GM23338 (cell line): ENCODE measurements at regions not wholly inside any gene's neighbourhood (a gene's known extent, or its start where the extent isn't known, plus 50 kb on each side); places are given as distances from the start of the nearest gene placed in this dataset.
"Not testable (repeated sequence)": the region's sequence is repeated elsewhere in the genome, so short reads cannot be mapped to it uniquely, and the experiment has no call there.

Experiments used
- ATAC-seq: fragments of 200-7000 bp; cut with Tn5 transposase; 3 replicates; pipeline ENCODE4 v1.9.1; 2020
- DNase-seq: peaks from one replicate; pipeline ENCODE4 v3.0.0-alpha.2; 2015; ENCODE audit warnings: low spot score
- H2AFZ ChIP-seq: fragments of 200-600 bp; sonication (generic); 2 replicates; pipeline ENCODE4 v1.8.0; 2016; ENCODE audit warnings: antibody characterized with exemption, mild to moderate bottlenecking, moderate library complexity
- H3F3A ChIP-seq: fragments of 200-600 bp; sonication (generic); replicated peaks from 2 replicates; pipeline ENCODE4 v1.8.0; 2017; ENCODE audit warnings: antibody characterized with exemption, mixed run types, low read depth
- H3K27ac ChIP-seq: fragments of 200-600 bp; sonication (generic); 2 replicates; pipeline ENCODE4 v1.6.1; 2016; ENCODE audit warnings: low read depth
- H3K27me3 ChIP-seq: fragments of 200-600 bp; sonication (generic); 2 replicates; pipeline ENCODE4 v1.8.0; 2016; ENCODE audit warnings: mild to moderate bottlenecking, mixed run types, moderate library complexity; ENCODE audit not compliant: insufficient read depth
- H3K36me3 ChIP-seq: fragments of 200-600 bp; sonication (generic); 2 replicates; pipeline ENCODE4 v1.8.0; 2016; ENCODE audit warnings: mild to moderate bottlenecking; ENCODE audit not compliant: insufficient read depth
- H3K4me1 ChIP-seq: fragments of 200-600 bp; sonication (generic); 2 replicates; pipeline ENCODE4 v1.8.0; 2016; ENCODE audit warnings: mild to moderate bottlenecking, moderate library complexity; ENCODE audit not compliant: insufficient read depth
- H3K4me2 ChIP-seq: fragments of 200-600 bp; sonication (generic); 2 replicates; pipeline ENCODE4 v1.7.1; 2017; ENCODE audit warnings: mixed run types
- H3K4me3 ChIP-seq: fragments of 200-600 bp; sonication (generic); 2 replicates; pipeline ENCODE4 v1.6.1; 2016; ENCODE audit warnings: mixed run types
- H3K79me2 ChIP-seq: fragments of 200-600 bp; sonication (generic); replicated peaks from 2 replicates; pipeline ENCODE4 v1.8.0; 2017; ENCODE audit warnings: mild to moderate bottlenecking; ENCODE audit not compliant: insufficient read depth
- H3K9me2 ChIP-seq: fragments of 200-600 bp; sonication (generic); 2 replicates; pipeline ENCODE4 v1.8.0; 2017; ENCODE audit not compliant: insufficient read depth
- H4K20me1 ChIP-seq: fragments of 200-600 bp; sonication (generic); replicated peaks from 2 replicates; pipeline ENCODE4 v1.8.0; 2017; ENCODE audit warnings: mild to moderate bottlenecking; ENCODE audit not compliant: insufficient read depth
- H3K27ac Mint-ChIP-seq: 2 replicates; pipeline ENCODE4 v1.8.0; 2020; ENCODE audit warnings: inconsistent platforms, mild to moderate bottlenecking, moderate library complexity, mixed read lengths
- H3K27me3 Mint-ChIP-seq: 3 replicates; pipeline ENCODE4 v1.8.0; 2022; ENCODE audit warnings: low read depth, mild to moderate bottlenecking, moderate library complexity, mixed read lengths, inconsistent platforms; ENCODE audit not compliant: insufficient read depth, poor library complexity
- H3K36me3 Mint-ChIP-seq: 3 replicates; pipeline ENCODE4 v1.8.0; 2021; ENCODE audit warnings: low read depth, mild to moderate bottlenecking, inconsistent platforms, moderate library complexity, mixed read lengths
- H3K4me1 Mint-ChIP-seq: 3 replicates; pipeline ENCODE4 v1.8.0; 2020; ENCODE audit warnings: mild to moderate bottlenecking, inconsistent platforms, mixed read lengths
- H3K4me3 Mint-ChIP-seq: 3 replicates; pipeline ENCODE4 v1.8.0; 2021; ENCODE audit warnings: moderate library complexity, mild to moderate bottlenecking, inconsistent platforms, mixed read lengths
- H3K9me3 Mint-ChIP-seq: 3 replicates; pipeline ENCODE4 v1.8.0; 2020; ENCODE audit warnings: moderate library complexity, mild to moderate bottlenecking, inconsistent platforms, mixed read lengths
- CREB1 ChIP-seq: fragments of 250-450 bp; sonication (Bioruptor Pico); IDR thresholded peaks from 2 replicates; pipeline ENCODE4 v1.5.0; 2020; ENCODE audit warnings: low read depth, mild to moderate bottlenecking, moderate library complexity
- CTCF ChIP-seq, 2 experiments: fragments of 200-600 bp in 1 of 2; sonication (generic) in 1 of 2; conservative IDR thresholded peaks; 2 replicates each; pipeline versions ENCODE4 v1.5.1 to v1.6.1; 2016 to 2017; ENCODE audit warnings: antibody characterized with exemption in 2 of 2, low read depth in 2 of 2, mild to moderate bottlenecking in 2 of 2, moderate library complexity in 1 of 2
- ETS1 ChIP-seq: IDR thresholded peaks from 2 replicates; pipeline ENCODE4 v1.6.1; 2016; ENCODE audit warnings: antibody characterized with exemption
- EZH2 ChIP-seq: fragments of 200-600 bp; sonication (generic); IDR thresholded peaks from one replicate; pipeline ENCODE4 v1.8.0; 2017; ENCODE audit warnings: antibody characterized with exemption, mild to moderate bottlenecking, low read depth; ENCODE audit not compliant: unreplicated experiment
- EZH2phosphoT487 ChIP-seq: fragments of 200-600 bp; sonication (generic); IDR thresholded peaks from one replicate; pipeline ENCODE4 v1.8.1; 2018; ENCODE audit warnings: antibody characterized with exemption; ENCODE audit not compliant: unreplicated experiment
- POLR2AphosphoS5 ChIP-seq: IDR thresholded peaks from 2 replicates; pipeline ENCODE4 v1.6.1; 2016; ENCODE audit warnings: antibody characterized with exemption, low read depth
- REST ChIP-seq: IDR thresholded peaks from one replicate; pipeline ENCODE4 v1.6.1; 2018; ENCODE audit warnings: antibody characterized with exemption; ENCODE audit not compliant: unreplicated experiment
- ZNF331 ChIP-seq: fragments of 250-450 bp; sonication (Bioruptor Pico); IDR thresholded peaks from 2 replicates; pipeline ENCODE4 v1.5.0; 2020; ENCODE audit warnings: low read depth, mild to moderate bottlenecking, moderate library complexity

GRCh38 chr22:11341387-11342068 is 4186.5 kb upstream of the OR11H1 start:
- not testable (repeated sequence) for H3F3A ChIP-seq, H3K79me2 ChIP-seq, H3K27ac ChIP-seq, H3K4me1 Mint-ChIP-seq, H3K4me2 ChIP-seq, H3K4me1 ChIP-seq, DNase-seq, ATAC-seq, H2AFZ ChIP-seq, H4K20me1 ChIP-seq, H3K9me2 ChIP-seq, H3K27me3 ChIP-seq, H3K27me3 Mint-ChIP-seq, H3K27ac Mint-ChIP-seq, H3K4me3 Mint-ChIP-seq
- Histone ChIP-seq H3K4me3 (peak overlapping the region; percentile 14; the same call in 1 of the 2 replicates), H3K36me3 (peaks cover 20% of the 10 kb centered on the region)
- peaks cover 69% of the 10 kb centered on the region for H3K36me3 Mint-ChIP-seq
- peaks cover 99% of the 10 kb centered on the region for H3K9me3 Mint-ChIP-seq

- H3K79me2 ChIP-seq, H2AFZ ChIP-seq, H4K20me1 ChIP-seq, H3K36me3 ChIP-seq, H3K27me3 ChIP-seq, H3K4me3 ChIP-seq, H3K4me2 ChIP-seq, H3K4me3 Mint-ChIP-seq, H3K4me1 Mint-ChIP-seq, H3K27ac Mint-ChIP-seq, H3K4me1 ChIP-seq, H3K27ac ChIP-seq, H3K27me3 Mint-ChIP-seq, H3K9me2 ChIP-seq, H3F3A ChIP-seq, ATAC-seq, DNase-seq: not testable (repeated sequence)
- H3K9me3 Mint-ChIP-seq = peaks cover 99% of the 10 kb centered on the region
- H3K36me3 Mint-ChIP-seq = peaks cover 57% of the 10 kb centered on the region
These were observed 4176.8 kb upstream of the OR11H1 start for GRCh38 chr22:11351181-11351580.

GRCh38 chr22:11352287-11352686 is 4175.7 kb upstream of the OR11H1 start:
- not testable (repeated sequence) for H2AFZ ChIP-seq, H3K79me2 ChIP-seq, DNase-seq, H3K4me1 Mint-ChIP-seq, H3K27ac ChIP-seq, H3K4me3 ChIP-seq, H3K4me2 ChIP-seq, H3K4me1 ChIP-seq, H3K27me3 Mint-ChIP-seq, H4K20me1 ChIP-seq, H3F3A ChIP-seq, H3K4me3 Mint-ChIP-seq, ATAC-seq, H3K27me3 ChIP-seq, H3K9me2 ChIP-seq, H3K27ac Mint-ChIP-seq, H3K36me3 ChIP-seq
- Mint-ChIP-seq H3K36me3 (peaks cover 64% of the 10 kb centered on the region), H3K9me3 (peaks cover 99% of the 10 kb centered on the region)

- DNase-seq = no peak
- no peaks in the 10 kb centered on the region for H3K4me1 Mint-ChIP-seq
- peaks cover 57% of the 10 kb centered on the region for H3K36me3 Mint-ChIP-seq
- H3K27me3 Mint-ChIP-seq = peaks cover 7% of the 10 kb centered on the region
- no peak overlapping the region for H2AFZ ChIP-seq
- no peaks in the 10 kb centered on the region for H4K20me1 ChIP-seq
- H3K9me3 Mint-ChIP-seq = peaks cover 98% of the 10 kb centered on the region
- no peak overlapping the region for H3K4me3 Mint-ChIP-seq
- no peak overlapping the region for H3K4me2 ChIP-seq
- H3K4me3 ChIP-seq = no peak overlapping the region
- H3K36me3 ChIP-seq = peaks cover 13% of the 10 kb centered on the region
- no peak for ATAC-seq
- H3F3A ChIP-seq = no peaks in the 10 kb centered on the region
- H3K9me2 ChIP-seq = no peaks in the 10 kb centered on the region
- no peaks in the 10 kb centered on the region for H3K4me1 ChIP-seq
- H3K79me2 ChIP-seq = no peaks in the 10 kb centered on the region
- H3K27ac Mint-ChIP-seq = no peak overlapping the region
- no peaks in the 10 kb centered on the region; the same call in 1 of the 2 replicates for H3K27me3 ChIP-seq
- no peak overlapping the region for H3K27ac ChIP-seq
- TF ChIP-seq REST = no peak
- no peak for TF ChIP-seq EZH2
- TF ChIP-seq POLR2AphosphoS5 = no peak
- TF ChIP-seq EZH2phosphoT487 = no peak
- no peak for TF ChIP-seq CTCF (conservative IDR thresholded peaks at IDR 0.05; ENCODE audit: low read depth in 2 of 2)
- no peak for TF ChIP-seq ETS1
- no peak for TF ChIP-seq CREB1 (CRISPR knock-in tag)
- TF ChIP-seq ZNF331 (CRISPR knock-in tag) = no peak
These were observed 4167.4 kb upstream of the OR11H1 start for GRCh38 chr22:11360632-11361031.
